Uterus (tissue), 3 donors: ENCODE measurements at regions not wholly inside any gene's neighbourhood (a gene's known extent, or its start where the extent isn't known, plus 50 kb on each side); places are given as distances from the start of the nearest gene placed in this dataset.

Experiments
- DNase-seq, 2 donors: peaks; one replicate each; pipeline ENCODE4 v3.0.0-alpha.2; 2019 to 2020
- H3K27ac ChIP-seq, 2 donors: fragments of 200-600 bp; sonication (generic); 1 replicate in 1 of 2; 2 replicates in 1 of 2; pipeline ENCODE4 v1.5.1; 2016 to 2018
- H3K27me3 ChIP-seq, 2 donors: fragments of 200-600 bp; sonication (generic); one replicate each; pipeline ENCODE4 v1.5.1; 2018 to 2019; ENCODE audit warnings: control low read depth in 1 of 2
- H3K36me3 ChIP-seq, 2 donors: fragments of 200-600 bp; sonication (generic); one replicate each; pipeline ENCODE4 v1.5.1; 2019; ENCODE audit warnings: control low read depth in 1 of 2
- H3K4me1 ChIP-seq, 2 donors: fragments of 200-600 bp; sonication (generic); one replicate each; pipeline ENCODE4 v1.5.1; 2018 to 2019; ENCODE audit warnings: control low read depth in 1 of 2
- H3K4me3 ChIP-seq, 2 donors: fragments of 200-600 bp; sonication (generic); 1 replicate in 1 of 2; 2 replicates in 1 of 2; pipeline ENCODE4 v1.5.1; 2018 to 2019; ENCODE audit warnings: mild to moderate bottlenecking in 1 of 2
- H3K9me3 ChIP-seq, 2 donors: fragments of 200-600 bp; sonication (generic); one replicate each; pipeline ENCODE4 v1.5.1; 2019; ENCODE audit warnings: control low read depth in 1 of 2
- CTCF ChIP-seq, 4 experiments: fragments of 200-600 bp in 2 of 4; fragments of 450-650 bp in 2 of 4; sonication (generic) in 2 of 4; IDR thresholded peaks; one replicate each; pipeline ENCODE4 v1.5.1; 2016 to 2019; ENCODE audit warnings: antibody characterized with exemption in 4 of 4, mild to moderate bottlenecking in 2 of 4, moderate library complexity in 1 of 4
- POLR2A ChIP-seq, 2 donors: fragments of 450-650 bp; IDR thresholded peaks; one replicate each; pipeline ENCODE4 v1.6.1; 2016; ENCODE audit warnings: antibody characterized with exemption in 2 of 2, mild to moderate bottlenecking in 1 of 2, moderate library complexity in 1 of 2
- intact Hi-C: fragments of 100-400 bp; cut with DNase I; formaldehyde crosslinking; loops from one replicate; pipeline ENCODE4 v1.15.1; 2023; ENCODE audit warnings: low total_unique reads
- donor health status: DM: yes; HTN: yes; CAD: no.

GRCh38 chr3:40885430-40885829 is 313.9 kb upstream of the CTNNB1 start:
- no peaks in the 10 kb centered on the region for H3K27me3 ChIP-seq

DNA sequence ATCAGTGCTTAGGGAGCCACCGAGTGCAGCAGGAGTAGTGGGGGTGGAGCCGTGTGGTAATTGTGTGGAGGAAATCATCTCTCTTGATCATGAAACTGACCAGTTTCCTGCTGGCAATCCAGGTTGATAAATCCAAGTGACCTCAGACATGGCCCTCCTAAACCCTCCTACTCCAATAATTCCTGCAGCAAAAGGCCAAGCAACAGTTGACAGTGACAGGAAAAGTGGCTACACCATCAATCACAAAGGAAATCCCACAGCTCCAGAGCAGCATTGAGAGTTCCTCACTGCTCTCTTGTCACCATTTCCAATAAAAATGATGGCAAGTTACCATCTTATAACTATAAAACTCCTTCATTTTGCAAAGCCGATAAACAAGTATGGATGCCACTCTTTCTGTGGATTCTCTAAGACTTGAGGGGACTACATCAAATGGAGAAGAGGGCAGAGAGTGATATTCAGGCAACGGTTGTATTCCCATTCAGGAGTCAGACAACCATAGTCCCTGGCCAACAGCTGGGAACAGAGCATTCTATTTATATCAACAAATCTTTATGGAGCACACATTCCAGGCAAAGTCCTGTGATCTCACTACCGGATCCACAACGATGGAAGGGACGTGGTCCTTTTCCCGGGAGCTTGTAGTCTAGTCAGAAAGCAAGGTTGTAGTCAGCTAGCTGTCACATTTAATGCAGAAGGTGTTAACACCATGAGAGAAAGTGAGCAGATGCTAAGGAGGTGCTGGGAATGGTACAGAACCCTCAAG is 312.5 kb upstream of the CTNNB1 start:
- no peak overlapping the region for H3K27ac ChIP-seq
- H3K4me1 ChIP-seq = no peaks in the 10 kb centered on the region
- H3K27me3 ChIP-seq = no peaks in the 10 kb centered on the region
- TF ChIP-seq POLR2A (IDR thresholded peaks at IDR 0.05) = no peak
- no peak for TF ChIP-seq CTCF (IDR thresholded peaks at IDR 0.05)
- no peaks in the 10 kb centered on the region for H3K36me3 ChIP-seq
- no peak overlapping the region for H3K4me3 ChIP-seq
- intact Hi-C loops = no loop called here
- H3K9me3 ChIP-seq = no peaks in the 10 kb centered on the region
- DNase-seq = no peak

More at GRCh38 chr3:40885430-40885829, 313.9 kb upstream of the CTNNB1 start:
- Histone ChIP-seq H3K4me1 (no peaks in the 10 kb centered on the region), H3K9me3 (no peaks in the 10 kb centered on the region), H3K4me3 (no peak overlapping the region), H3K36me3 (no peaks in the 10 kb centered on the region), H3K27ac (no peak overlapping the region)
- intact Hi-C loops = no loop called here
- TF ChIP-seq POLR2A (IDR thresholded peaks at IDR 0.05) = no peak
- no peak for TF ChIP-seq CTCF (IDR thresholded peaks at IDR 0.05)
- no peak for DNase-seq

- intact Hi-C loops = no loop called here
Observed at GRCh38 chr3:40891186-40891585, 308.1 kb upstream of the CTNNB1 start.

DNA sequence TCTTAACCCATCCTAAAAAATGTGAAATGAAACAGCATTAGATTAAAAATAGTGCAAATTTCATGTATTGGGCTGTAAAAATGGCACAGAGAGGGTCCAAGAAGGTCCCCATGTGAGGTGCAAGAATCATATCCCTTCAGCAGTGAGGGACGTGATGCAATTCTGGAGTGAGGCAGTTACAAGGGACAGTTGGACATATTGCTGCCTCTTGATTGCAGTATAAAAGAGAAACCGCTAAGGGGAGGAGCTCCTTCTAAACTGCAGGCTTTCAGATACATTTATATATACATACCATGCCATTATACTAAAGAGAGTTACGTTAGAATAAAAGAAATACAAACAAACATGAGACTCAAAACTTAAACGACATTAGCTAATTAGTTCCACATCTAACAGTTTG is 304.2 kb upstream of the CTNNB1 start:
- intact Hi-C loops = no loop called here
- H3K4me1 ChIP-seq = no peaks in the 10 kb centered on the region
- no peak for DNase-seq
- TF ChIP-seq CTCF (IDR thresholded peaks at IDR 0.05) (no peak), POLR2A (IDR thresholded peaks at IDR 0.05) (no peak)
- no peaks in the 10 kb centered on the region for H3K27me3 ChIP-seq
- no peak overlapping the region for H3K4me3 ChIP-seq
- H3K36me3 ChIP-seq = no peaks in the 10 kb centered on the region
- no peak overlapping the region for H3K27ac ChIP-seq
- H3K9me3 ChIP-seq = no peaks in the 10 kb centered on the region

More at GRCh38 chr3:40891186-40891585, 308.1 kb upstream of the CTNNB1 start:
- TF ChIP-seq POLR2A (IDR thresholded peaks at IDR 0.05) (no peak), CTCF (IDR thresholded peaks at IDR 0.05) (no peak)
- H3K4me1 ChIP-seq = no peaks in the 10 kb centered on the region
- H3K27ac ChIP-seq = no peak overlapping the region
- H3K9me3 ChIP-seq = no peaks in the 10 kb centered on the region
- H3K4me3 ChIP-seq = no peak overlapping the region
- DNase-seq = no peak
- H3K27me3 ChIP-seq = no peaks in the 10 kb centered on the region
- H3K36me3 ChIP-seq = no peaks in the 10 kb centered on the region

DNA sequence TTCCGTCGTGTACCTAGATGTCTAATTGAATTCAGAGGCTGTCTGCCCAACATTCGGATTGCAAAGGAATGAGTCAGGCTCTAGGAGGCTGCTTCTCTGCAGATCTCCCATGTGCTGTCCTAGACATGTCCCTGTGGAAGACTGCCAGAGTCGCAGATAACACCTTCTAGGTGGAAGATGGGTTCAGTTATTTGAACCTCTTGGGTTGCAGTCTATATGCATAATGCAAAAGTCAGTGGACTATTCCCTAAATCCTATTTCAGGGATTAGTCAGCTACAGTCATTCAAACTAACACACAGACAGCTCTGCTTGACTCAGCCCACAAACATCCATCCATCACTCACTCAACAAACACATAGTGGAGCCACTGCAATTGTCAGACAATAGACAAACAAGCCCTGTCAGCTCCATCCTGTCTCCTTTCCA is 300.0 kb upstream of the CTNNB1 start:
- DNase-seq = no peak
- H3K4me3 ChIP-seq = no peak overlapping the region
- TF ChIP-seq CTCF (IDR thresholded peaks at IDR 0.05) (no peak), POLR2A (IDR thresholded peaks at IDR 0.05) (no peak)
- no peaks in the 10 kb centered on the region for H3K4me1 ChIP-seq
- H3K27me3 ChIP-seq = no peaks in the 10 kb centered on the region
- no peak overlapping the region for H3K27ac ChIP-seq
- intact Hi-C loops = no loop called here
- no peaks in the 10 kb centered on the region for H3K9me3 ChIP-seq
- H3K36me3 ChIP-seq = no peaks in the 10 kb centered on the region
